Astrocyte (in vitro differentiated cells and primary cell): ENCODE measurements at regions not wholly inside any gene's neighbourhood (a gene's known extent, or its start where the extent isn't known, plus 50 kb on each side); places are given as distances from the start of the nearest gene placed in this dataset.

Experiments
- DNase-seq: peaks from one replicate; pipeline ENCODE4 v3.0.0-alpha.2; 2010; ENCODE audit warnings: low read depth
- FAIRE-seq: peaks from 2 replicates; lab custom pipeline; 2011; peaks lifted over from hg19 to GRCh38; lab: Jason Lieb, UNC
- H2AFZ ChIP-seq: 2 replicates; pipeline ENCODE4 v1.6.0; 2012; ENCODE audit warnings: low read depth, low read length, inconsistent platforms
- H3K27ac ChIP-seq: 2 replicates; pipeline ENCODE4 v1.5.1; 2011; ENCODE audit warnings: low read depth, low read length, inconsistent platforms
- H3K27me3 ChIP-seq: 2 replicates; pipeline ENCODE4 v1.6.0; 2011; ENCODE audit warnings: low read length, inconsistent platforms; ENCODE audit not compliant: insufficient read depth
- H3K36me3 ChIP-seq: 2 replicates; pipeline ENCODE4 v1.5.1; 2011; ENCODE audit warnings: low read length, inconsistent platforms; ENCODE audit not compliant: insufficient read depth
- H3K4me1 ChIP-seq: 2 replicates; pipeline ENCODE4 v1.5.1; 2011; ENCODE audit warnings: low read length, inconsistent platforms; ENCODE audit not compliant: insufficient read depth
- H3K4me2 ChIP-seq: 2 replicates; pipeline ENCODE4 v1.6.0; 2012; ENCODE audit warnings: low read length, inconsistent platforms
- H3K4me3 ChIP-seq: 2 replicates; pipeline ENCODE4 v1.5.1; 2011; ENCODE audit warnings: low read depth, mild to moderate bottlenecking, low read length, inconsistent platforms; ENCODE audit not compliant: insufficient read depth
- H3K79me2 ChIP-seq: 2 replicates; pipeline ENCODE4 v1.6.0; 2012; ENCODE audit warnings: mild to moderate bottlenecking, low read length, inconsistent platforms; ENCODE audit not compliant: insufficient read depth
- H3K9ac ChIP-seq: 2 replicates; pipeline ENCODE4 v1.6.0; 2012; ENCODE audit warnings: mild to moderate bottlenecking, low read length, inconsistent platforms
- H3K9me3 ChIP-seq: 2 replicates; pipeline ENCODE4 v1.5.1; 2012; ENCODE audit warnings: low read depth, mild to moderate bottlenecking, low read length, inconsistent platforms; ENCODE audit not compliant: insufficient read depth
- H4K20me1 ChIP-seq: 2 replicates; pipeline ENCODE4 v1.6.0; 2012; ENCODE audit warnings: low read length, inconsistent platforms; ENCODE audit not compliant: insufficient read depth
- H3K27ac Mint-ChIP-seq: one replicate; pipeline ENCODE4 v1.8.0; 2021; ENCODE audit warnings: mild to moderate bottlenecking, mixed read lengths; ENCODE audit not compliant: unreplicated experiment
- H3K27me3 Mint-ChIP-seq: one replicate; pipeline ENCODE4 v1.8.0; 2021; ENCODE audit warnings: low read depth, mixed read lengths; ENCODE audit not compliant: unreplicated experiment
- H3K36me3 Mint-ChIP-seq: one replicate; pipeline ENCODE4 v1.8.0; 2021; ENCODE audit warnings: low read depth, mixed read lengths; ENCODE audit not compliant: unreplicated experiment
- H3K4me1 Mint-ChIP-seq: one replicate; pipeline ENCODE4 v1.8.0; 2021; ENCODE audit warnings: low read depth, mixed read lengths; ENCODE audit not compliant: unreplicated experiment
- H3K4me3 Mint-ChIP-seq: one replicate; pipeline ENCODE4 v1.8.0; 2021; ENCODE audit warnings: mild to moderate bottlenecking, moderate library complexity, mixed read lengths; ENCODE audit not compliant: unreplicated experiment
- H3K9me3 Mint-ChIP-seq: one replicate; pipeline ENCODE4 v1.8.0; 2021; ENCODE audit warnings: mild to moderate bottlenecking, mixed read lengths; ENCODE audit not compliant: unreplicated experiment
- EZH2 ChIP-seq: IDR thresholded peaks from 2 replicates; pipeline ENCODE4 v1.6.1; 2012; ENCODE audit warnings: mild to moderate bottlenecking, low read length, inconsistent platforms; ENCODE audit not compliant: insufficient read depth
- TF ChIP-seq, protein P1 (sequence below): IDR thresholded peaks from 2 replicates; pipeline ENCODE4 v1.5.1; 2011; ENCODE audit warnings: low read depth, mild to moderate bottlenecking, inconsistent platforms, low read length, moderate library complexity; ENCODE audit not compliant: insufficient read depth

DNA sequence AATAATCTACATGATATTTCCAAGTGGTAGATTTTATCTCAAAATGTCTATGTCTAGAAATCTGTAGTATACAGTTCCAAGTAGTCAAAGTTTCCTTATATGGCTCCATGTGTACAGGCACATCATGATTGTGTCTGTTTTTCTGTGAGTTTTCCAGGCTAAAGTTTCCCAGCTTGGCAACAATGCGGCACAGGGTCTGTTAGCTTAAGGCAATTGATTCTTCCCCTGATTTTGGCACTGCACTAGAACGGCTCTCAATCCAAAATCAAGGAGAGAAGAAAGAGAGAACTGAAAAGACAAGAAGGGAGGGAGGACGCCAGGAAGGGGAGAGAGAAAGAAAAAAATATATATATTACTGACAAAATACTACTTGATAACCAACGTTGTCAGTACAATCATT, 193.9 kb upstream of the SNX7 start:
- H3K4me1 Mint-ChIP-seq = peaks cover 16% of the 10 kb centered on the region
- DNase-seq (no peak), FAIRE-seq (no peak)
- Histone ChIP-seq H3K36me3 (no peaks in the 10 kb centered on the region), H3K4me1 (peaks cover 5% of the 10 kb centered on the region), H3K9me3 (no peaks in the 10 kb centered on the region), H4K20me1 (no peaks in the 10 kb centered on the region), H3K4me2 (peak overlapping the region; percentile 29), H3K9ac (peak overlapping the region; percentile 38), H3K4me3 (no peak overlapping the region), H3K79me2 (no peaks in the 10 kb centered on the region), H3K27me3 (no peaks in the 10 kb centered on the region), H2AFZ (peak overlapping the region; percentile 54), H3K27ac (no peak overlapping the region)
- H3K4me3 Mint-ChIP-seq = no peak overlapping the region
- H3K36me3 Mint-ChIP-seq = no peaks in the 10 kb centered on the region
- no peaks in the 10 kb centered on the region for H3K9me3 Mint-ChIP-seq
- TF ChIP-seq, protein P1, sequence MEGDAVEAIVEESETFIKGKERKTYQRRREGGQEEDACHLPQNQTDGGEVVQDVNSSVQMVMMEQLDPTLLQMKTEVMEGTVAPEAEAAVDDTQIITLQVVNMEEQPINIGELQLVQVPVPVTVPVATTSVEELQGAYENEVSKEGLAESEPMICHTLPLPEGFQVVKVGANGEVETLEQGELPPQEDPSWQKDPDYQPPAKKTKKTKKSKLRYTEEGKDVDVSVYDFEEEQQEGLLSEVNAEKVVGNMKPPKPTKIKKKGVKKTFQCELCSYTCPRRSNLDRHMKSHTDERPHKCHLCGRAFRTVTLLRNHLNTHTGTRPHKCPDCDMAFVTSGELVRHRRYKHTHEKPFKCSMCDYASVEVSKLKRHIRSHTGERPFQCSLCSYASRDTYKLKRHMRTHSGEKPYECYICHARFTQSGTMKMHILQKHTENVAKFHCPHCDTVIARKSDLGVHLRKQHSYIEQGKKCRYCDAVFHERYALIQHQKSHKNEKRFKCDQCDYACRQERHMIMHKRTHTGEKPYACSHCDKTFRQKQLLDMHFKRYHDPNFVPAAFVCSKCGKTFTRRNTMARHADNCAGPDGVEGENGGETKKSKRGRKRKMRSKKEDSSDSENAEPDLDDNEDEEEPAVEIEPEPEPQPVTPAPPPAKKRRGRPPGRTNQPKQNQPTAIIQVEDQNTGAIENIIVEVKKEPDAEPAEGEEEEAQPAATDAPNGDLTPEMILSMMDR = no peak
- TF ChIP-seq EZH2 = no peak
- H3K27ac Mint-ChIP-seq = peak overlapping the region; percentile 82
- no peaks in the 10 kb centered on the region for H3K27me3 Mint-ChIP-seq

DNA sequence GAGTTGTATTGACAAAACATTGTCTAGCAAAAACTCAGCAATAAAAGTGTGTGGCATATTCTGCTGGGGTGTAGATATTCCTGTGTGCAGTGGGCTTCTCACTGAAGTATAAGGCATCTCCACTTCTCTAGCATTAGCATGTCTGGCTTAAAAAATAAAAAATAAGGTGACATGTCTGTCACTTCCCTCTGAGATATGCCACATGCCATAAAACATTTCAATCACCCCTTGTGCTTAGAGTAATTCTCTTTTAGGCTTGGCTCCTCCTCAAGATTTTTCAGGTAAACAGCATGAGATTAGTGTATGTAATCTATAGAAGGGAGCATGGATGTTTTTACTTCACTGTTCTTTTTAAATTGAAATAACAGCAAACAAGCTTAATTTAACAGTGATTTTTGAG, 194.4 kb upstream of the SNX7 start:
- no peak overlapping the region for H2AFZ ChIP-seq
- peak overlapping the region; percentile 38 for H3K9ac ChIP-seq
- H3K27ac Mint-ChIP-seq = peak overlapping the region; percentile 82
- H3K4me3 ChIP-seq = no peak overlapping the region
- FAIRE-seq (no peak), DNase-seq (no peak)
- no peaks in the 10 kb centered on the region for H3K36me3 ChIP-seq
- no peaks in the 10 kb centered on the region for H4K20me1 ChIP-seq
- no peaks in the 10 kb centered on the region for H3K79me2 ChIP-seq
- H3K4me3 Mint-ChIP-seq = no peak overlapping the region
- no peak overlapping the region for H3K27ac ChIP-seq
- TF ChIP-seq, protein P1 = no peak
- no peak for TF ChIP-seq EZH2
- no peaks in the 10 kb centered on the region for H3K27me3 Mint-ChIP-seq
- no peaks in the 10 kb centered on the region for H3K36me3 Mint-ChIP-seq
- H3K4me1 Mint-ChIP-seq = peaks cover 16% of the 10 kb centered on the region
- no peaks in the 10 kb centered on the region for H3K27me3 ChIP-seq
- H3K9me3 Mint-ChIP-seq = no peaks in the 10 kb centered on the region
- no peak overlapping the region for H3K4me2 ChIP-seq
- no peaks in the 10 kb centered on the region for H3K9me3 ChIP-seq
- peaks cover 5% of the 10 kb centered on the region for H3K4me1 ChIP-seq

DNA sequence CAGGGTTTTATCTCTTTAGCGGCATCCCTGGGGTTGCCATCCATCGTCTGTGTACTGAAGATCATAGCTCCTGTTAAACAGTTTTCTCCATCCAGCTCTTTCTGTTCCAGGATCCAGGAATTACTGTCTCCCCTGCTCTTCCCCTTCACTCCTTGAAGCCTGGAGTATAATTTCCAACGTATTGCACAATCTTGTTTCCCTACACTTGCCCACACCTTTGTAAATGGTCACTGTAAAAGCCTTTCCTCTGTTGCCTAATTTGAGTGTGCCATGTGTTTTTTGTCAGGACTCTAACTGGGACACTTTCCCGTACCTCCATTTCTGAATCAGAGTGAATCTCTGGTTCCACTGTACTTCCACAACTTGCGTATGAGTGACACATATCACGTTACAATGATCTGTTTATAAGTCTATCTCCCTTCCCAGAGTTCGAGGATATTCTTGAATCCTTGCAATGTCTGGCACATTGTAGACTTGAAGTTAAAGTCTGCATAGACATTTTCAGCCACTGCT, 199.6 kb upstream of the SNX7 start:
- no peak overlapping the region for H2AFZ ChIP-seq
- no peaks in the 10 kb centered on the region for H3K9me3 Mint-ChIP-seq
- no peaks in the 10 kb centered on the region for H4K20me1 ChIP-seq
- H3K4me1 Mint-ChIP-seq = peaks cover 40% of the 10 kb centered on the region
- H3K27me3 Mint-ChIP-seq = no peaks in the 10 kb centered on the region
- no peaks in the 10 kb centered on the region for H3K9me3 ChIP-seq
- H3K27ac Mint-ChIP-seq = no peak overlapping the region
- H3K36me3 ChIP-seq = no peaks in the 10 kb centered on the region
- no peak overlapping the region for H3K4me3 ChIP-seq
- no peak overlapping the region for H3K4me3 Mint-ChIP-seq
- no peak for FAIRE-seq
- no peak overlapping the region for H3K27ac ChIP-seq
- no peak overlapping the region for H3K9ac ChIP-seq
- TF ChIP-seq EZH2 = no peak
- TF ChIP-seq, protein P1 = no peak
- no peaks in the 10 kb centered on the region for H3K36me3 Mint-ChIP-seq
- DNase-seq = no peak
- no peaks in the 10 kb centered on the region for H3K27me3 ChIP-seq
- no peaks in the 10 kb centered on the region for H3K79me2 ChIP-seq
- H3K4me1 ChIP-seq = no peaks in the 10 kb centered on the region
- no peak overlapping the region for H3K4me2 ChIP-seq
